ENCODE measurements at regions not wholly inside any gene's neighbourhood (a gene's known extent, or its start where the extent isn't known, plus 50 kb on each side); places are given as distances from the start of the nearest gene placed in this dataset.

DNA sequence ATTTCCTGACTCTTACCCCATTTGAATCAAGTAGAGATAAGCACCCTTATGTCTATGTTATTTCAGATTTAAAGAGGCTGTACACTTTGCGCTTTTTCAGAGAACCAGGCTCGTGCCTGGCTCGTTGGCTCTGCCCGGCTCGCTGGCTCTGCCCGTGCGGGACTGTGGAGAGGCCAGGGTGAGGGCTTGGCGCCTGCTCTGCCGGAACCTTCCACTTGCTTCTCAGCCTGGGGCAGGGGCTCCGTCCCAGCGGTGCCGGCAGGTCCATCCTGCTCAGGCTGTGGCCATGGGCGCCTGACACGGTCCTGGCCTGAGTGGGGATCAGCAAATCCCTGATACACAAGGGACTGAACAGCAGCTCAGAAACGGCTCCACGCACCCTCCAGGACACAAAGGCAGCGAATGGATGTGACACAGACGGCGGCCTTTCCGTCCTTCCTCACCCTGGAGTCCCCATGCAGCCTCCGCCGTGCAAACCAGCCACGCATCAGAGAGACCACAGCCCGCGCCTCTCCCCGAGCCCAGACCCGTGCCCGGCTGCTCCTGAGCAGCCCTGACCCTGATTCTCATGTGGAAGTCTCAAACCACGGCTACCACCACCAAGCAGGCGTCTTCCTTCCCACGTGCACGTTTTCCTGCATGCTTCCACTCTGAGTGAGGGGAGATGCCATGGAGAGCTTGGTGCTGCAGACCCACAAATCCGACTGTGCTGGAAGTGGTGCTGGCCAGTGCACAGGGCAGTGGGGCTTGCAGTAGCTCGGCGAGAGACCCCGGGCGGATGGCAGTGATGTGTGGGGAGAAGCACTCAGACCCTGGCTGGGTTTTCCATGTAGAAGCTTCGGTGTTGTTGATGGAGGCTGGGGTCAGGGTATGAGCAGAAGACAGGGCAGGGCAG, 233.9 kb downstream of the ERMARD start:
- no peak overlapping the region for H3K4me3 ChIP-seq (ENCODE audit: low read depth, low read length)
- no peaks in the 10 kb centered on the region for H3K36me3 ChIP-seq (ENCODE audit: control insufficient read depth, insufficient read depth, low read length)
- H3K27ac ChIP-seq (ENCODE audit: low read depth, low read length): no peak overlapping the region
- H3K9me3 ChIP-seq (ENCODE audit: control insufficient read depth, insufficient read depth, low read depth, low read length): no peaks in the 10 kb centered on the region
- no peaks in the 10 kb centered on the region for H3K4me1 ChIP-seq (ENCODE audit: control insufficient read depth, insufficient read depth, low read length)
- H3K9ac ChIP-seq (ENCODE audit: low read length): no peak overlapping the region
- H3K27me3 ChIP-seq (ENCODE audit: control insufficient read depth, insufficient read depth, low read length): no peaks in the 10 kb centered on the region

DNA sequence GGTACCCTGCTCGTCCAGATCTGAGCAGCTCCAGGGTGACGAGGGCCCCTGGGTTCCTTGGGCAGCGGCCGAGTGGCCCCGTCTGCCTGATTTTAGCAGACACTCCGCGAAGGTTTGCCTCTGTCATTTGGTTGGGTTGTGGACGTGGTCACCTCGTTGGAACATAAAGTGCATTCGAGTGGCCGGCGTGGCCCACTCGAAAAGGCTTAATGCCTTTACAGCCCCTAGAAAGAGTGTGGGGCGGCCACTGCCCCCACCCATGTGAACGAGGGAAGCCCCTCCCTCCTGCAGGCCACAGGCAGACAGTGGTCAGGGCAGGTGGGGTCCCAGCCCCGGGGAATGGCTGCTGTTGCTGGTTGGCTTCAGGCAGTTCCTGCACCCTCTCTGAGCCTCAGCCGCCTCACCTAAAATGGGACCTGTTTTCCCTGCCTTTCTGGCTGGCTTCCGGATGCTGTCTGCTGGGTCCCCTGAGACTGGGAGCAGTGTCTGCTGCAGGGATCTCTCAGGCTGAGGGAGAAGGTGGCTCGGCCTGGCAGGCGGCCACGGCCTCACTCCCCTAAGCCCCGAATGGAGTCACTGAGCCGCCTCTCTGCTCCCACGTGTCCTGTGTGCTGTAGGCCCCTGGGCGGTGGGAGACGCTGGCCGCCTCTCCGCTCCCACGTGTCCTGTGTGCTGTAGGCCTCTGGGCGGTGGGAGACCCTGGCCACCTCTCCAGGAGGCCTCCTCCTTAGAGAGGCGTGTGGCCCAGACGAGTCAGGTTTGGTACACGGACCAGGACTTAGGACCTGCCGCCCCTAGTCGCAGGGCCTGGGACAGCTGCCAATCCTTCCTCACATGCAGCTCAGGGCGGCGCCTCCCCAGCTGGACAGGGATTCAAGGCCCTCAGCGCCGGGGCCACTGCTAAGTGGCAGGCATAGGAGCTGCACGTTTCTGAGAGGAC, 233.0 kb downstream of the ERMARD start:
- Histone ChIP-seq H3K36me3 (ENCODE audit: control insufficient read depth, insufficient read depth, low read length) (no peaks in the 10 kb centered on the region), H3K4me3 (ENCODE audit: low read depth, low read length) (no peak overlapping the region)

DNA sequence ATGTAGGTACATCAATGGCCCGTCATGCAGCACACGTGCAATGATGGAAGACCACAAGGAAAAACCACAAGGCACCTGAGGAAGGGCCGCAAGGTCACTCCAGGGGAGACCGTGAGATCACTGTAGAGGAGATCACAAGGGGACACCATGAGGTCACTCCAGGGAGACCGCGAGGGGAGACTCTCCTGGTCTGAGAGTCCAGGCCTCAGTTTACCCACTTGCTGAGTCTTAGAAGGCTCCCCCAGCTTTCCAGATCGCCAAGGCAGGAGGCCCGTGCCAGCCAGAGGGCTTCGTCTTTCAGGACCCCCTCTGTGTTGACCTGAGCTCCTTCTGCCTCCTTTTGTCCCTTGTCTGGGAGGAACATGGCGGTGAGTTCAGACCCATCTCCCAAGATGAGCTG, 232.2 kb downstream of the ERMARD start:
- no peak overlapping the region for H3K27ac ChIP-seq (ENCODE audit: low read depth, low read length)
- no peak overlapping the region for H3K4me3 ChIP-seq (ENCODE audit: low read depth, low read length)
- H3K9ac ChIP-seq (ENCODE audit: low read length): no peak overlapping the region
- H3K27me3 ChIP-seq (ENCODE audit: control insufficient read depth, insufficient read depth, low read length): no peaks in the 10 kb centered on the region
- no peaks in the 10 kb centered on the region for H3K36me3 ChIP-seq (ENCODE audit: control insufficient read depth, insufficient read depth, low read length)
- no peaks in the 10 kb centered on the region for H3K4me1 ChIP-seq (ENCODE audit: control insufficient read depth, insufficient read depth, low read length)
- H3K9me3 ChIP-seq (ENCODE audit: control insufficient read depth, insufficient read depth, low read depth, low read length): no peaks in the 10 kb centered on the region

More for the DNA sequence above, 233.0 kb downstream of the ERMARD start:
- Histone ChIP-seq H3K4me1 (ENCODE audit: control insufficient read depth, insufficient read depth, low read length) (no peaks in the 10 kb centered on the region), H3K27ac (ENCODE audit: low read depth, low read length) (no peak overlapping the region), H3K9me3 (ENCODE audit: control insufficient read depth, insufficient read depth, low read depth, low read length) (no peaks in the 10 kb centered on the region), H3K9ac (ENCODE audit: low read length) (no peak overlapping the region), H3K27me3 (ENCODE audit: control insufficient read depth, insufficient read depth, low read length) (no peaks in the 10 kb centered on the region)

DNA sequence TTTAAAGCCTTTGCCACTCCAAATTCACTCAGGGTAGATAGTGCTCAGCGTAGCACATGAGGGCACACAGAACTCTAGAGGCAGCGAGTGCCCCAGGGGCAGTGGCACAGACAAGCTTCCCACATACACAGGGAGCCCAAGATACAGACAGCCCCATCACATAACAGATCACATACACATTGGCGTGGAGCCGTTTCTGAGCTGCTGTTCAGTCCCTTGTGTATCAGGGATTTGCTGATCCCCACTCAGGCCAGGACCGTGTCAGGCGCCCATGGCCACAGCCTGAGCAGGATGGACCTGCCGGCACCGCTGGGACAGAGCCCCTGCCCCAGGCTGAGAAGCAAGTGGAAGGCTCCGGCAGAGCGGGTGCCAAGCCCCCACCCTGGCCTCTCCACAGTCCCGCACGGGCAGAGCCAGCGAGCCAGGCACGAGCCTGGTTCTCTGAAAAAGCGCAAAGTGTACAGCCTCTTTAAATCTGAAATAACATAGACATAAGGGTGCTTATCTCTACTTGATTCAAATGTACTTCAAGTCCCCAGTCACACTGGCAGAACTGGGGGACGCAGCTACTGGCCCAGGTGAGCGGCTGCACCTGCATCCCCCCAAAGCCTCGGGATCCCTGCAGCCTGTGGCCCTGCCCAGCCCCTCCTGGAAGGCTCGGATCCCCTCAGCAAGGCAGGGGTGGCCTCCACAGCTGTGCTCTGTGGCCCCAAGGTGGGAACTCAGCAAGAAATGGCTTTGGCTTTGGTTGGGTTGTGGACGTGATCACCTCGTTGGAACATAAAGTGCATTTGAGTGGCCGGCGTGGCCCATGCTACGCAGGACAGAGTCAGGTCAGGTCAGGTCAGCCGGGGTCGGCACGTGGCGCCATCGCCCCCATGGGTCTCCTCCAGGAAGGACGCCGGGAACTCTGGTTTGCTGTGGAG, 231.3 kb downstream of the ERMARD start:
- Histone ChIP-seq H3K4me1 (ENCODE audit: control insufficient read depth, insufficient read depth, low read length) (no peaks in the 10 kb centered on the region), H3K9ac (ENCODE audit: low read length) (no peak overlapping the region), H3K27me3 (ENCODE audit: control insufficient read depth, insufficient read depth, low read length) (no peaks in the 10 kb centered on the region), H3K36me3 (ENCODE audit: control insufficient read depth, insufficient read depth, low read length) (no peaks in the 10 kb centered on the region), H3K27ac (ENCODE audit: low read depth, low read length) (no peak overlapping the region), H3K9me3 (ENCODE audit: control insufficient read depth, insufficient read depth, low read depth, low read length) (no peaks in the 10 kb centered on the region), H3K4me3 (ENCODE audit: low read depth, low read length) (no peak overlapping the region)

DNA sequence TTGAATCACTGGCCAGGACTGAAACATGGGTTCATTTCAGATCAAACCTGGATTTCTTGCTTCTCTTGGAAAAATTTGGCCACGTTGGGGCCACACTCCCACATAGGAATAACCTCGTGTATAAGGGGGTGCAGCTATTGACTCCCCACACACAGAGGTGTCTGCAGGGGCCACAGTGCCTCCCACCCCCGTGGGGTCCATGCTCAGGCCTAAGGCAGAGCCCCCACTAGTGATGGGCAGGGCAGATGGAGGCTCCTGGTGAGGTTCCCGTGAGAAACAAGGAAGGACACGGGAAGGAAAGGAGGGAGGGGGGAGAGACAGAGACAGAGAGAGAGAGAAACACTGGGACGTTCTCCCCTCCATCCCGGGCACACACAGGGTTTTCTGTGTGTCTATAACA, 230.5 kb downstream of the ERMARD start:
- Histone ChIP-seq H3K27ac (ENCODE audit: low read depth, low read length) (no peak overlapping the region), H3K27me3 (ENCODE audit: control insufficient read depth, insufficient read depth, low read length) (no peaks in the 10 kb centered on the region), H3K9ac (ENCODE audit: low read length) (no peak overlapping the region), H3K4me1 (ENCODE audit: control insufficient read depth, insufficient read depth, low read length) (no peaks in the 10 kb centered on the region), H3K36me3 (ENCODE audit: control insufficient read depth, insufficient read depth, low read length) (no peaks in the 10 kb centered on the region), H3K9me3 (ENCODE audit: control insufficient read depth, insufficient read depth, low read depth, low read length) (no peaks in the 10 kb centered on the region), H3K4me3 (ENCODE audit: low read depth, low read length) (no peak overlapping the region)

DNA sequence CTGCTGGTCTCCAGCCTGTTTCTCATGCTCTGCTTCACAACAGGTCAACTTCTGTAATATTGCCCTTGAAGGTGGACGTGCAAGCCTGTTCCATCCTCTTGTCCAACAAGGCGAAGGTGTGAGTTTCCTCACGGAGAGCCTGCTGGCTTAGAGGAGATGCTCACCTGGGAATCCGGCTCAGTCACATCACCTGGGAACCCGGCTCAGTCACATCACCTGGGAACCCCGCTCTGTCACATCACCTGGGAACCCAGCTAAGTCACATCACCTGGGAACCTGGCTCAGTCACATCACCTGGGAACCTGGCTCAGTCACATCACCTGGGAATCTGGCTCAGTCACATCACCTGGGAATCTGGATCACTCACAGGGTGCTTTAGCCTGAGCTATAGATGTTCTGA, 230.1 kb downstream of the ERMARD start:
- H3K36me3 ChIP-seq (ENCODE audit: control insufficient read depth, insufficient read depth, low read length): no peaks in the 10 kb centered on the region
- H3K9me3 ChIP-seq (ENCODE audit: control insufficient read depth, insufficient read depth, low read depth, low read length): no peaks in the 10 kb centered on the region
- H3K27ac ChIP-seq (ENCODE audit: low read depth, low read length): no peak overlapping the region
- no peaks in the 10 kb centered on the region for H3K27me3 ChIP-seq (ENCODE audit: control insufficient read depth, insufficient read depth, low read length)
- H3K4me1 ChIP-seq (ENCODE audit: control insufficient read depth, insufficient read depth, low read length): no peaks in the 10 kb centered on the region
- H3K9ac ChIP-seq (ENCODE audit: low read length): no peak overlapping the region
- no peak overlapping the region for H3K4me3 ChIP-seq (ENCODE audit: low read depth, low read length)

DNA sequence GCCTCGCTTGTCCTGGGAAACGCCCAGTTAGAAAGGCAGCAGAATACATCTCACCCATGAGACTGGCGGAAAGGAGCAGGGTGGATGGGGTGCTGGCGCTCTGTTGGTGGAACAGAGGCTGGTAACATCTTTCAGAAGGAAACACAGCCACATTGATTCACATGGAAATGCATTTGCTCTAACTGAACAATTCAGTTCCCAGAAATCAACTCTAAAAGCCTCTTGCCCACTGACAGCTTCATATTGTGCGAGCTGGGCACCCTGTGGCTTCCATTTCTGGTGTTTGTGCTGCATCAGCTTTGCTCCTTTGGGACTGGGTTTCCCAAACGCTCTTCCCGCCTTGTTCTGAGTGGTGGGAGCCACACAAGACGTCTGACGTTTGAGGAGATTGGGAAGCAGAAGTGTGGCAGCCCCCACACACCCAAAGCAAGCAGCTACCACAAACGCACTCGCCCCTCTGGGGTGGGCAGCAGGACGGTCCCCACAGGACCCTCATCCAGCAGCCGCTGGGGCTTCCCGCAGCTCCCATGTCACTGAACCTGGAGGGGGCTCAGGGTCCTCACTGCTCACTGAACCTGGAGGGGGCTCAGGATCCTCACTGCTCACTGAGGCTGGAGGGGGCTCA, 229.5 kb downstream of the ERMARD start:
- no peaks in the 10 kb centered on the region for H3K9me3 ChIP-seq (ENCODE audit: control insufficient read depth, insufficient read depth, low read depth, low read length)
- no peaks in the 10 kb centered on the region for H3K27me3 ChIP-seq (ENCODE audit: control insufficient read depth, insufficient read depth, low read length)
- H3K4me3 ChIP-seq (ENCODE audit: low read depth, low read length): no peak overlapping the region
- no peak overlapping the region for H3K27ac ChIP-seq (ENCODE audit: low read depth, low read length)
- H3K4me1 ChIP-seq (ENCODE audit: control insufficient read depth, insufficient read depth, low read length): no peaks in the 10 kb centered on the region
- H3K36me3 ChIP-seq (ENCODE audit: control insufficient read depth, insufficient read depth, low read length): no peaks in the 10 kb centered on the region
- no peak overlapping the region for H3K9ac ChIP-seq (ENCODE audit: low read length)

DNA sequence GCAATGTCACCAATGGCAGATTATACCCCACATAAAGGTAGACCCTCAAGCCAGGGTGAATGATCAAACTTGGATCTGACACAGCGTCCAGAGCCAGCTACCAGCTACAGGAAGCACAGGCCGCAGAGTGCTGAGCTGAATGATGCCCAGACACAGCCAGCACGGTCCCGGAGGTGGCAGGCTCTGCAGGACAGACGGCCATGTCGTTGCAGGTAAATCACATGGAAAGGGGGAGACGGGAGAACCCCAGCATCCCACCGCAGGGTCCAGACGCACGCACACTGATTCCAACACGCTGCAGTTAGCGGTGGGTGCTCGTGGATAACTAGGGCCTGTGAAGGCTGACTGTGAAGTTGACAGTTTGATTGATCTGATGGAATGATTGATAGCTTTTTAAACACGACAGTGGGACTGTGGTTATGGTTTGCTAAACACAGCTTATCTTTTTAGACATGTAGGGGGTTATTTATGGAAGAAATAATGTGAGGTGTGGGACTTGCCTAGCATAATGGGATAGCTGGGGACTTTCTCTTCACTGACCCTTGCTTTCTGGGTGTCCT, 228.5 kb downstream of the ERMARD start:
- no peak overlapping the region for H3K4me3 ChIP-seq (ENCODE audit: low read depth, low read length)
- H3K27ac ChIP-seq (ENCODE audit: low read depth, low read length): no peak overlapping the region
- H3K4me1 ChIP-seq (ENCODE audit: control insufficient read depth, insufficient read depth, low read length): no peaks in the 10 kb centered on the region
- no peaks in the 10 kb centered on the region for H3K27me3 ChIP-seq (ENCODE audit: control insufficient read depth, insufficient read depth, low read length)
- no peaks in the 10 kb centered on the region for H3K36me3 ChIP-seq (ENCODE audit: control insufficient read depth, insufficient read depth, low read length)
- no peak overlapping the region for H3K9ac ChIP-seq (ENCODE audit: low read length)
- no peaks in the 10 kb centered on the region for H3K9me3 ChIP-seq (ENCODE audit: control insufficient read depth, insufficient read depth, low read depth, low read length)

DNA sequence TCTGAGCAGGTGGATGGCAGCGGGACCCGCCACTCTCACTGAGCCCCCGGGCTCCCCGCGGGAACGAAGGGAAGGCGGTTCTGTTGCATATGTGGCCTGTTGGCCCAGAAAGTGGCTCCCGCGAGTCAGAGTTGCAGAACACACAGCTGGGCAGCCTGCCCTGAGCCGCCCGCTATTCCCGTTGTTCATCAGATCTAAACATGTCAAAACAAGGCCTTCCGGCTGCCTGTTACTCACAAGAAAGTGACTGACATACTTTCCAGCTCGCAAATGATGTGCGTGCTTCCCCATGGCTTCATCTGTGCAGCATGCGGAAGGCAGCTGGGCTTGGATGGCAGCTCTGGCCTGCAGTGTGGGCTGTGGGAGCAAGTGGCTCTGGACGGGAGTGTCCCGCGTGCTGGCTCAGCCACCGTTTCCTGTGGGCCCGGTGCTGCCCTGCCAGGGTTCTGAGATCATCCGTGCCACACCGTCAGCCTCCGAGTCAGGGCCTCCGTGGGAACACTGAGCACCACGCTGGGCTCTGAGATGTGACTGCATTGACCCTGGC, 227.3 kb downstream of the ERMARD start:
- H3K9me3 ChIP-seq (ENCODE audit: control insufficient read depth, insufficient read depth, low read depth, low read length): no peaks in the 10 kb centered on the region
- no peaks in the 10 kb centered on the region for H3K27me3 ChIP-seq (ENCODE audit: control insufficient read depth, insufficient read depth, low read length)
- H3K36me3 ChIP-seq (ENCODE audit: control insufficient read depth, insufficient read depth, low read length): no peaks in the 10 kb centered on the region
- H3K4me1 ChIP-seq (ENCODE audit: control insufficient read depth, insufficient read depth, low read length): no peaks in the 10 kb centered on the region
- H3K4me3 ChIP-seq (ENCODE audit: low read depth, low read length): no peak overlapping the region
- no peak overlapping the region for H3K9ac ChIP-seq (ENCODE audit: low read length)
- no peak overlapping the region for H3K27ac ChIP-seq (ENCODE audit: low read depth, low read length)
